Hematopoietic multipotent progenitor cell treated with erythropoietin and hydrocortisone succinate and interleukin-3 and kit ligand, for 6 days (in vitro differentiated cells): ENCODE measurements at regions not wholly inside any gene's neighbourhood (a gene's known extent, or its start where the extent isn't known, plus 50 kb on each side); places are given as distances from the start of the nearest gene placed in this dataset.
"Not testable (repeated sequence)": the region's sequence is repeated elsewhere in the genome, so short reads cannot be mapped to it uniquely, and the experiment has no call there.

Experiments
- DNase-seq: peaks from one replicate; pipeline ENCODE4 v3.0.0-alpha.2; 2015

DNA sequence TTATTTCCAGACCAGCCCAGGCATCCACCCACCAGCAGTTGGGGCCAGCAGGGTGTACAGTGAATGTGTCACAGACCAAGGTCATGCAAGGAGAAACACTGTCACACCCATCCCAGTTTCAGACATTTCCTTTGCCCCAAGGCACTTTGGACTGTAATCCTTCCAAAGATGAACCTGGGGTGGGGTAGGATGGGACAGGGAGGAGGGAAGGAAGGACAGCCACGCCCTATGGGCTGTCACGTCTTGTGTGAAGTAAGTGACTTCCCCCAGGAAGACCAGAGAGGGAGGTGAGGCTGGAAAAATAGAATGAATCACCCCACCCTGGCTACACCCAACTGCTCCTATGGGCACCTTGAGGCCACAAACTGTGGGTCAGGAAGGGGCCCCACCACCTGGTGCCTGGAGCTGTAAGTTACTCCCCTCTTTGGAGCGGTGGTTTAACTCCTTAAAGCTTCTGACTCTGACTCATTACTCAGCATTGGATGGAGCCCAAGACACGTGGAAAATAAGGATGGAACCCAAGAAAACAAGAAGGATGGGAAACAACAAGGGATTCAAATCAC is 349.9 kb upstream of the KLF3 start:
- DNase-seq = peak; percentile 42

DNA sequence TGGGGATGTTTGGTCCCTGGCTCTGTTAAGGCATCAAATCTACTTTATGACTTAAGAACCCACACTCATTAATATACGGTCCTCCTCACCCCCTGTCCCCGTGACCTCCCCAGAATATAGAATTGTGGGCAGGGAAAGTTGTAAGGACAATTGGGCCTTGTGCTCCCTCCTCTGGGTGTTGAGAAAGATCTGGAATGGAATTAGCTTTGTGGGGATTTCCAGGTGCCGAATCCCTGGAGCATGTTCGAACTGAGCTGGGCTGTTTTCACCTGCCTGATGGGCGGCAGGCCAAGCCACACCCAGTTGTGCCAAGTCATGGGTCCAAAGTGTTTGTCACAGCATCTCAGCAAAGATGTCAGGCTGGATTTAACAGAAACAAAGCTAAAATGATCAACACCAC is 349.3 kb upstream of the KLF3 start:
- DNase-seq = no peak

DNA sequence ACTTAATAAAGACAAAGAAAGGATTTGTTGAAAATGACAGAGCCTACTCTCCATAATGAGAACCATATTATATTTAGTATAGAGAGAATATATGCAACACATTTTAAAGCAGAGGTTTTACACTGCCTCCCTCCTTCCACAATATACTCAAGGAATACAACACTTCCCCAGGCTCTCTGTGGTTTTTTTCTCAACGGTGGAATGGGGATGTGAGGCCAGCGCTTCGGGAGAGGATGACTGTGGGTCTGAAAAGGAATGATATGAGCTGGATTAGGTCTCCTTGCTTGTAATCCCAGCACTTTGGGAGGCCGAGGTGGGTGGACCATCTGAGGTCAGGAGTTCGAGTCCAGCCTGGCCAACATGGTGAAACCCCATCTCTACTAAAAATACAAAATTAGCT is 348.7 kb upstream of the KLF3 start:
- DNase-seq = no peak

DNA sequence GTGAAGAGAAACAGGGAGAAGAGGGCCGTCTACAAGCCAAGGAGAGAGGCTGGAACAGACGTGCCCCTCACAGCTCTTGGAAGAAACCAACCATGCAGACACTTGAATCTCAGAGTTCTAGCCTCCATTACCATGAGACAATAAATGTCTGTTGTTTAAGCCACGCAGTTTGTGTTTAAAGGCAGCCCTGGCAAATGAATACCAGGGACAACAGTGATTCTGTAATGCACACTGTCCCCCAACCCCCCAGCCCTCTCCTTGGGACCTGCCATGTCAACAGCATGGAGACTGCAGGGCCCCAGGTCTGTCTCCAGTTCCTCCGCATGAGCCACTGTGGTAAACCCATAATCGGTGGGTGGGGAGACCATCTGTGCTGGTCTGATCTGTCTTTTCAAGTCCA is 348.0 kb upstream of the KLF3 start:
- no peak for DNase-seq

DNA sequence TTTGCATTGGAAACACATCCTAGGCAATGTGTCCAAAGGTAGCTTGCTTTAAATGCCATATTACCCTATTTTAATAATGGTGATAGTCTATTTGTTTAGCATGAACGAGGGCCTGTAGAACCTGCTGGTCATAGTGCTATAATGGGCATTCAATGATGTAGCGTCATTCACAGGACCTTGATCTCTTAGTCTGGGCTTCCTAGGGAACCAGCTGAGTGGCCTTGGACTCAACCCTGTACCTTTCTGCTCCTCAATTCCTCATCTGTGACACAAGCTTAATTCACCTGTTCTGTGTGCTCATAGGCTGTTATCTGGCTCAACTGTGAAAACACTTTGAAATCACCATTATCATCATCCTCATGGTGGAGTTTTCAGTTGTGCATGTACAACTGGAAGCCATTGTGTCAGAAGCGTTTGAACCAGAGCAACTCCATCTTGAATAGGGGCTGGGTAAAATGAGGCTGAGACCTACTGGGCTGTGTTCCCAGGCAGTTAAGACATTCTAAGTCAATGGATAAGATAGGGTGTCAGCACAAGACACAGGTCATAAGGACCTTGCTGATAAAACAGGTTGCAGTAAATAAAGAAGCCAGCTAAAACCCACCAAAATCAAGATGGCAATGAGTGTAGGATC is 346.8 kb upstream of the KLF3 start:
- DNase-seq = peak; percentile 44

DNA sequence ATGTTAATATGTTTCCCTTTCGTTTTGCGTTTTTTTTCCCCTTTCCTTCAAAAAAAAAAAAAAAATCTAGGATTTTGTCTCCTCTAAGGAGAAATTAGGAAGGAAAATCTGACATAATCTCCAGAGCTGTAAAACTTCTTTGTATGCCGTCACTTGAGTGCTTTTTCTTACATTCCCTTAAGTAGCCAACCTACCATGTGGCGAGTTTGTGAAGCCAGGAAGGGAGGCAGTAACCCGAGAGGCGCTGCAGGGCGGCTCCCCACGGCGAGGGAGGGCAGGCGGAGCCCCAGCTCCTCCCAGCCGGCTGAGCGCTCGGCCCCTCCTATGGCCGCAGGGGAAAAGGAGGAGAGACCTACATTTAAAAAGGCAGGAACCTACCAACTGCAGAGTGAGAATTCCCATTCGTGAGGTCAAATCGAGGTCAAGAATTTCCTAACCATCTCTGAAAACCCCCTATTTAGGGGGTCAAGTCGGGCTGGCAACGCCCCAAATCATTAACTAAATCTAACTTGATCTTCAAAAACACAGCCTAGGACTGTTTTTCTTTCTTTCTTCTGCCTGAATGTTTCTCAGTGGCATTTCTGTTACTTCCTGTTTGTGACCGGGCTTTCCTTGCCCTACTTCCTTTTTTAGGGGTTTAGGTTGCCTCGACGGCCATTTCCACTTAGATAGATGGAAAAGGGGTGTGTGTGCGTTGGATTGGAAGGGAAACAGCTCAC is 345.1 kb upstream of the KLF3 start:
- DNase-seq = peak; percentile 94

DNA sequence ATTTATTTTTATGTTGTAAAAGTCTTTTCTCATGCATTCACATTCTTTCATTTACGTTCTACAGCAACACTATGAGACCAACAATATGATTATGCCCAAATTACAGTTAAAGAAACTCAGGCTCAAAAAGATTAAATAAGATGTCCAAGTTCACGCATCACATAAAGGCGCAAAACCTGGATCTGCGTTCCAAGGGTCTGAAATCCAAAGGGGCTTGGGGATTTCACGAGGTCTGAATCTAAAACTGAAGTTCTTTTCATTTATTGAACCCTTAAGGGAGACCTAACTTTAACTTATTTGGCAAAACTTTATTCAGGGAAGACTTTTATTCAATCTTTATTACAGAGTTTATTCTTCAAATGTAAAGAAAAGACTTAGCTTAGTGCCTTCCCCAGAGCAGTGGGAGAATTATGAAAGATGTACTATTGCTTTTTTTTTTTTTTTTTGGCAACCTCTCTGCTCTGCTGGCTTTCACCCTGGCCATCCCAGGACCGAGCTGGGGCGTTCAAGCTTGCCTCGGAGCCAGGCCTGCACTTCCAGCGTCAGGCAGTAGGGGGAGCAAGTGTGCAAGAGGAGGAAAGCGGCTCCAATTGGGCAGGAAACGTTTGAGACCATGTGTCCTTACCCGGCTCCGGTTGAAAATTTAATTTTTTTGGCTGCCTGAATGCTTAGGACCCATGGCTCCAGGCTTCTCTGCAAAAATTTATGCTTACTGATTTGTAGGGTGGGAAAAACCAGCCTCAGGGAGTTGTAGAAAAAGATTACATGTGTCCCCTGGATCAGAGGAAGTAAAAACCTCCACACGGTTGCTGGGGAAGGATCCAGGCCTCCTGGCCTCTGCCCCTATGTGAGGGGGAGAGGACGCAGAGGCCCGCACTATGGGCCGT is 344.3 kb upstream of the KLF3 start:
- DNase-seq = peak; percentile 94

DNA sequence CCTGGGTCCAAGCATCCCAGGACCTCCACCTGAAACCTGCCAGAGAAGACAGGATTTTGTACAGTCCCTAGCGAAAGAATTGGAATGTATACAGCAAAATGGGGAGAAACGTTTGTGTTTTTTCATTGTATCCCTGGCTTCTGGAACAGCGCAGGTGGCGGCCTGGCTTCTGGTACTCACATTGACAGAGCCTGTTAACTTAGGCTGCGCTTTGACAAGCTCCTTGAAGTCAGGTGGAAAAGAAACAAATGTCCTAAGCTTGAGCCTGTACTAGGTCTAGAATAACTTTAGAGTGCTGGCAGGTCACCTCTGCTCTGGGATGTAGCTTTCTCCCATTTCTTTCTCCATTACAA is 343.7 kb upstream of the KLF3 start:
- no peak for DNase-seq

DNA sequence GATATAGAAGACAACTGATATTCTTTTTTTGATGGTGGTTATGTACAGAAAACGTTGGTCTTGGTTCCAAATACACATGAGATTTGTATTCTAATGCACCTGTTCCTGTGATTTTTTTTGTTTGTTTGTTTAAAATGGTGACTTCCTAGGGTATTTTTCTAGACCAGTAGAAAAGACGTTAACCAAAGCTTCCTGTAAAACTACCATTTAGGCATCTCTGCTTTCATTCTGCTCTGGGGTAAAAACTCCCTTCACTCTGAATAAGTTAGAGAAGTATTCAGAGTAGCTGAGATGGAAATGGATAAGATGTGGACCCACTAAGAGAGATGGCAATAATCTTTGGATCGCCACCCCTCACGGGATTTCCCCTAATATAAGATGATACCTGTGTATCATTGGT is 343.2 kb upstream of the KLF3 start:
- DNase-seq = no peak

DNA sequence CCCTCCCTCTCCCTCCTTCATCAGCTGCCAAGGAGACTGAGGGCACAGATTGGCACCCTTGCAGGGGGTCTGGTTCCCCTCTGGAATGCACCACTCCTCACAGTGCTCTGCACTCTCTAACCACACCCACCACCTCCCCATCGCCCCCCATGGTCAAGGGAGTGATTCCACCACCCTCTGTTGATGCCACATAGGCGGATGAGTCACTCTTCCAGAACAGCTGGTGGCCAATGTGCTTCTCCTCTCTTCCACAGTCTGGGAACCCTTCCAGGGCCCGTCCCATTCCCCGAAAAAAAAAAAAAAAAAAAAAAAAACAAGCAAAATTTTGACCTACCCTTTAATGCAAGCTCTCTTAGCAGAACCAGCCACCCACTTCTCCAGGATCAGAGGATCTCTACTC is 341.3 kb upstream of the KLF3 start:
- DNase-seq = no peak

DNA sequence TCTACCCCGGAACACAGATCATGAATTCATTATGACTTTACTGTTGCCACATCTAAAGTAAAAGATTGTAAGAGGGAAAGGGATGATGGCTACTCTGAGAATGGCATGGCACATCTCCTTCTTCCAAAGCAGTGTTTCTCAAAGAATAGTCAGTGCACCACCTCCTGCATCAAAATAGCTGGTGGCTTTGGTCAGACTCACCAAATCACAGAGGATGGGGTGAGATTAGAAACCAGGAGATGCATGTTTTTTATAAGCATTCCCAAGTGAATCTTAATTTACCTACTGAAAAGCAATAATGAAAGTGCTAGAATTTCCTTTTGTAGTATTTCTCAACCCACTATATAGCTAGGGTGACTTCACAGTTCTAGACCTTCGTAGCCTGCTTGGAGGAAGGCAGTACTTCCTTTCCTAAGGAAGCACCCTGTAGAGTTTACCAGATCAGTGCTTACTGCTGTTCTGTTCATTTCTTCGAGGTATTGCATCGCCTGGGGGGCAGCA is 340.8 kb upstream of the KLF3 start:
- peak; percentile 42 for DNase-seq

DNA sequence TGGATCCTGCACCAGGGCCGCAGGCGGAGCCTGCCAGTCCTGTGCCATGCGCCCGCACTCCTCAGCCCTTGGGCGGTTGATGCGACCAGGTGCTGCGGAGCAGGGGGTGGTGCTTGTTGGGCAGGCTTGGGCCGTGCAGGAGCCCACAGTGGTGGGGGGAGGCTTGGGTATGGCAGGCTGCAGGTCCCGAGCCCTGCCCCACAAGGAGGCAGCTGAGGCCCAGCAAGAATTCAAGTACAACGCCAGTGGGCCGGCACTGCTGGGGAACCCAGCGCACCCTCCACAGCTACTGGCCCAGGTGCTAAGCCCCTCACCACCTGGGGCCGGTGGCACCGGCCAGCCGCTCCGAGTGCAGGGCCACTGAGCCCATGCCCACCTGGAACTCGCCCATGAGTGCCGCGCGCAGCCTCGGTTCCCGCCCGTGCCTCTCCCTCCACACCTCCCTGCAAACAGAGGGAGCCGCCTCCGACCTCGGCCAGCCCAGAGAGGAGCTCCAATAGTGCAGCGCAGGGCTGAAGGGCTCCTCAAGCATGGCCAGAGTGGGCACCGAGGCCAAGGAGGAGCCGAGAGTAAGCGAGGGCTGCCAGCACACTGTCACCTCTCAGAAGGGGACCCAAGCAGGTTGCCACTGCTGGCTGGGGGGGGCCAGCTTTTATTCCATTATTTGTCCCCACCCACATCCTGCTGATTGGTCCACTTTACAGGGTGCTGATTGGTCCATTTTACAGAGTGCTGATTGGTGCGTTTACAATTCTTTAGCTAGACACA is 339.0 kb upstream of the KLF3 start:
- no peak for DNase-seq

DNA sequence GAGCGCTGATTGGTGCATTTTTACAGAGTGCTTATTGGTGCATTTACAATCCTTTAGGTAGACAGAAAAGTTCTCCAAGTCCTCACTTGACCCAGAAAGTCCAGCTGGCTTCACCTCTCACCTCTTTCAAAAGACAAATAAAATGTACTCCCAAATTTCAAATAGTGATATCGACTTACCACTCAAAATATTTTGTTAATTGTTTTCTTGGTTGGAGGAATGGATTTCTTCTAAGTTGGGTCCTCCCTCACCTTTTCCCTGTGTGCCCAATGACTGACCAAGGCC is 338.4 kb upstream of the KLF3 start:
- no peak for DNase-seq

DNA sequence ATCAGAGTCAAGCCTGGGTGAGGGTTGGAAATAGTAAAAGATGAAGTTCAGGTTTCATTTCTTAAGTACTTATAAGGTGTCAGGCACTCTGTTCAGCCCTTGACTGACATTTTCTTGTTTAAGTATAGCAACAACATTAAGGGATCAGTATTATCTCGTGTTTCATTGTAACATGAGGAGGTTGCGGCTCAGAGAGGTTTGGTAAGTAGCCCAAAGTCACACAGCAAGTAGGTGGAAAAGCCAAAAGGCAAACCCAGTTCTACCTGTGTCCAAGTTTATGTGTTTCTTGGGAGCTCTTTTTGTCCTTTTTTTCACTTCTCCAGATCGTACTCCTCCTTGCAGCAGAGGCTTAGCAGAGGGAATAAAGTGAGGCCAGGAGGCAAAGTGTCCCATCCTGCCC is 337.5 kb upstream of the KLF3 start:
- DNase-seq = no peak

DNA sequence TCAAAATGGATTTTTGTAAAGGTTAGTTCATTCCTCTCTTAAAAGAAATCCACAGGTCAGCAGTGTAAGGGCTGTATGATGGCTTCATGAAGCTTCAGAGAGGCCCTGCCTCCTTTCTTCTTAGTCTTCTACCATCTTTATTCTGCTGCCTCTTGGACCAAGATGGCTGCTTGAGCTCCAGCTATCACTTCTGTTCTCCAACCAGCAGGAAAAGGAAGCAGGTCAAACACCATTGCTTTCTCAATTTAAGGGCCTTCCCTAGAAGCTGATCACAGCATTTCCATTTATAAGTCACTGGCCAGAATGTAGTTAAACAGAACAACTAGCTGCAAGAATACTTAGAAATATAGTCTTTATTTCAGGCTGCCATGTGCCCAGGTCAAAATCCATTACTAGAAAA is 336.8 kb upstream of the KLF3 start:
- no peak for DNase-seq

DNA sequence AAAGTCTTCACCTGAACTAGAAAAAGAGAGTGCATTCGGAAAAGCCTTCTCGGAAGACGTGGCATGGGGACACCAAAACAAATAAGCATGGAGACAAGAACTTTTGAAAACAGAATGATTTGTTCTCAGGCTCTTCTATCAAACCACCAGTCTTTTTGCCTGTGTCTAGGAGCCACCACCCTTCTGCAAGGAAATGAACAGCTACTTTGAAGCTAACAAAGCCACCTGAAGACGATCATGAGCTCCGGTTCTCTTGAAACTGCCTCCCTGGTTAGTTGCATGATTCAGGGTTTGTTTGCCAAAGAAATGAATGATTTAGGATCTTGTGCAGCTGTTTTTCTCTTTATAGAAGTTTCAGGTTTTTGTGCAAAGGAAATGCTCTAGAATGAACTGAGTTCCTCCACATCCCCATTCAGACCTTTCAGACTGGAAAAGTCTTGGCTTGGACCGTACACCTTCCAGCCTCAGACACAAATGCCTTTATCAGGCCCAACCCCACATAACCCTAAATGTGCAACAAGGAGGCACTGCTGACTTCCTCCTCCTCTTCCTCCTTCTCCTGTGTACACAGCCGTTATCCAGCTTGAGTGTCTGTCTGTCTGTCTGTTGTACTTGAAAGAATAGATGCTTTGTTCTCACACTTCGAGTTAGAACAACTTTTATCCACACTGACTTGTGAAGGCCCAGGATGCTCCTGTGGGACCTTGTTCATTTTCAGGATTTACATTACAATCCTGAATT is 334.8 kb upstream of the KLF3 start:
- DNase-seq = peak; percentile 19

DNA sequence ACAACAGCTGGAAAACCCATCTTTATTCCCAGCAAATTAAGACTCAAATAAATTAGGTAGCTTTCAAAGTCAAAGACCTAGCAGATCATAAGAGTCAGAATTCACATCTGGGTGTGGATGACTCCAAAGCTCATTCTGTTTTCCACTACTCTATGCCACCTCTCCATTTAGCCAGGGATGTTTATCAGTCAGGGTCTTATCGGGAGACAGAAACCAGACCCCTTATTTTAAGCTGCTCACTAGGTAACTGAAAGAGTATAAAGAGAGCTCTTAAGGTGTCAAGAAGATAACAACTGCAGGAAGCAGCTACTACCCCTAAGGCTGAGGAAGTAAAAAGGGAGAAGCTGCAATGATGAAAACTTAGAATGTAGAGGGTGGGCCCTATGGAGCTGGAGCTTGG is 333.7 kb upstream of the KLF3 start:
- no peak for DNase-seq

DNA sequence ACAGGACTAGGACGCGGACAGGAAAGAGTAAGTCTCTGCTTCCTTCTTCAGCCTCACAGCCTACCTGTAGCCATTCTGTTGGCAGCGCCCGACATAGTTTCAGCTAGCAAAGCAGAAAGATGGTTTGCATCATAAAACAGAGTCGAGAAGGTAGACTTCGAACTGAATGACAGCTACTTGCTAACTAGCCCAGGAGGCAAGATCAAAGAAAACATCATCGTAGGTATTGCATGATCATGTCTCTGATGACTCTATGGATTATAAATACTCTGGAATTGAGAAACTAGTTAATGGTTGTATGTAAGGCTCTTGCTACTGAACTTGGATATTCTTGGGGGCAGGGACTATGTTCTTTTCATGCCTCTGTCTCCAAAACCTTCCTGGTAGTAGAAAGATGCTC is 333.1 kb upstream of the KLF3 start:
- no peak for DNase-seq

DNA sequence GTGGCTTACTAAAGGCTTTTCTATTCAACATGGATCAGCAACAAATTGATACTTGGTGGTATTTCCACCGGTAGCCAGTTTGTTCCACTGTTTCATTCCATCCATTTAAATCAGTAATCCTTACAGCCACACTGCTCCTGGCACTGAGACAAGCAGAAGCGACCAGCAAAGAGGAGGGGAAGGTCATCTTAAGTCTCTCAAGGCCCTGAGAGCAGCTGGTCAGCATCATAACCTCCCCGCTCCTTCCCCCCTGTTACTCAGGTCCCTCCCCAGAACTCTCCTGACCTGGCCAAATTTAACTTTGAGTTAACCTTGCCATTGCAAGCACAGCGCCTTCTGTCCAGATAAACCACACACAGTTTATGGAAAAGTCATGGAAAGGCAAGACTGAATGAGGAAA is 331.3 kb upstream of the KLF3 start:
- DNase-seq = no peak

DNA sequence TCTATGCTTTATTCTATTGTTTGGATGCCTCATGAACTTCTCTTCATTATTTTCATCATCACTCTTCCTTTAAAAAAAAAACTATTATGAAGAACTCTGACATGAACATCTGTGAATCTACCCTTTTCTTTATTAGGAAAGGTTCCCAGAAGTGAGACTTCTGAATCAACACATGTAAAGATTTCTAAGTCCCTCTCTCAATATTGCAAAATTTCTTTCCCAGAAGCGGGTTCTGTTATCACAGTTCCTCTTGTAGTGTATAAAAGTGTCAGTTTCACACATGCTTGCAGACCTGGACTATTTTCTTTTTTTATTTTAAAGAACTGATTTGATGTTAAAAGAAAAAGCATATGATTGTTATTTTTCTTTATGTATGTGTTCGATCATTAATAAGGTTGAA is 330.8 kb upstream of the KLF3 start:
- DNase-seq = peak; percentile 48

DNA sequence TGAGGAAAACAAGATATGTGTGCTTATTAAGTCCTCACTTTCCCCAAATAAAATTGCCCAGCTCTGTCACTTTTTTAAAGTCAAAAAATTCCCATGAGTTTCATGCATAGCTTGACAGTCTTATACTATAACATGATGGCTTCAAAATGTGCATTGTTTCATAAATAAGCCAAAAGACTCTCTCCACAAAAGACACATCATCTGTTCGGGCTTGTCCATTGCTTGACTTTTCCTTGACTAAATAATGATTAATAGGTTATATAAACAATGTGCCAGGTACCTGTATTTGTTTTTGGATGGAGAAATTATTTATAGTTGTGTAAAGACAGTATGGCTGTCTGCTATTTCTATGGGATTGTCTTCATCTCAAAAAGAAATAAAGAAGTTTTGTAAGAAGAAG is 329.2 kb upstream of the KLF3 start:
- no peak for DNase-seq

DNA sequence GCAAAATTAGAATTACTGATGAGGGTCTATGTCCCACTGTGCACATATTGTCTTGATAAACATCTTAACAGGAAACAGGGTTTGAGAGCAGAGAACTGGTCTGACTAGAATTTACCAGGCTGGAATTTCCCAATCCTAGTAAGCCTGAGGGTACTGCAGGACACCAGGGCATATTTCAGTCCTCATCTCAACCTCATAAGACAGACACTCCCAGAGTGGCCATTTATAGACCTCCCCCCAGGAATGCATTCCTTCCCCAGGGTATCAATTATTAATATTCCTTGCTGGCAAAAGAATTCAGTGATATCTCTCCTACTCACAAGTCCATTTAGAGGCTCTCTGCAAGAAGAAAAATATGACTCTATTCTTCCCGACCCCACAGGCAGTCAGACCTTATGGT is 325.1 kb upstream of the KLF3 start:
- DNase-seq = not testable (repeated sequence)
